Peyer's patch (tissue), 4 donors: ENCODE measurements at regions not wholly inside any gene's neighbourhood (a gene's known extent, or its start where the extent isn't known, plus 50 kb on each side); places are given as distances from the start of the nearest gene placed in this dataset.

Experiments used
- CTCF ChIP-seq, 6 experiments: fragments of 450-650 bp in 4 of 6; fragments of 200-600 bp in 2 of 6; sonication (generic) in 1 of 6; IDR thresholded peaks; one replicate each; pipeline ENCODE4 v1.5.1; 2017 to 2019; ENCODE audit warnings: antibody characterized with exemption in 6 of 6, mild to moderate bottlenecking in 3 of 6, moderate library complexity in 1 of 6
- POLR2A ChIP-seq, 2 donors: fragments of 450-650 bp; IDR thresholded peaks; one replicate each; pipeline ENCODE4 v1.5.1; 2017; ENCODE audit warnings: antibody characterized with exemption in 2 of 2, mild to moderate bottlenecking in 2 of 2, moderate library complexity in 2 of 2

- TF ChIP-seq CTCF (IDR thresholded peaks at IDR 0.05) (no peak), POLR2A (IDR thresholded peaks at IDR 0.05) (no peak)
Observed at GRCh38 chr15:87500240-87500639, 756.3 kb downstream of the NTRK3 start.
